NCI-H748 (cell line): ENCODE measurements at regions not wholly inside any gene's neighbourhood (a gene's known extent, or its start where the extent isn't known, plus 50 kb on each side); places are given as distances from the start of the nearest gene placed in this dataset.

ENCODE experiments used
- DNase-seq: peaks from one replicate; lab custom pipeline; 2025; ENCODE audit not compliant: unreplicated experiment; lab: John Stamatoyannopoulos, UW

DNA sequence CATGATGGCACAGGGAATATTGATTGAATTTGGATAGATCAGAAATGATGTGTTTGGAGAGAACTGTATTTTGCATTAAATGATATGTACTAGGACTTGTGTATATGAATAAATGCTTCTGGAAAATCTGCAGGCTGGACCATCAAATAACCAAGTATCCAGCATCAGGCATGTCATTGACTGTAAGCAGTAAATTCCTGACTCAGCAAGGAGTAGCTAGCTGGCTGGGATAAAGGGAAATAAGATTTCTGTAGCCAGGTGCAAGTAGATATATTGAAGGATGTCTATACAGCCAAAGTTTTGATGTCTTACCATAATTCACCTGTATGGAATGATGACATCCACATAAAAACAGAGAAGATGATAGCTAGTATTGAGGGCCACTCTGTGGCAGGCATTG is 809.6 kb downstream of the CDH11 start:
- no peak for DNase-seq

DNA sequence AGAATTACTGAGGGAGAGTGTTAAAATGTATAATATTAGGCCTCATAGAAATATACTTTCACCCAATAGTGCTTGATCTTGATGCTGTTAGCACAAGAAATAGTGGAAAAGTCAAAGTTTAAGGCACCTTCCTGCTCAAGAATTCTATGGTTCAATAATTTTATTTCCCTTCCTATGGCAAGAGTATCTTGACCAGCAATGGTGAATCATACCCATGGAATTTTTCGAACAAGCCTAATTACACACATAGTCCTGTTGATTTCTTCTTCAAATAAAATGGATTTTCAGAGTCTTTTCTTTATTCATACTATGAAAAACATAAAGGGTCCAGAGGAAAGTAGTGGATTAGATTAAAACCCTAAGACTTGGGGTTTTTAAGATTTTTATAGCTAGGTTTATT is 810.6 kb downstream of the CDH11 start:
- no peak for DNase-seq

DNA sequence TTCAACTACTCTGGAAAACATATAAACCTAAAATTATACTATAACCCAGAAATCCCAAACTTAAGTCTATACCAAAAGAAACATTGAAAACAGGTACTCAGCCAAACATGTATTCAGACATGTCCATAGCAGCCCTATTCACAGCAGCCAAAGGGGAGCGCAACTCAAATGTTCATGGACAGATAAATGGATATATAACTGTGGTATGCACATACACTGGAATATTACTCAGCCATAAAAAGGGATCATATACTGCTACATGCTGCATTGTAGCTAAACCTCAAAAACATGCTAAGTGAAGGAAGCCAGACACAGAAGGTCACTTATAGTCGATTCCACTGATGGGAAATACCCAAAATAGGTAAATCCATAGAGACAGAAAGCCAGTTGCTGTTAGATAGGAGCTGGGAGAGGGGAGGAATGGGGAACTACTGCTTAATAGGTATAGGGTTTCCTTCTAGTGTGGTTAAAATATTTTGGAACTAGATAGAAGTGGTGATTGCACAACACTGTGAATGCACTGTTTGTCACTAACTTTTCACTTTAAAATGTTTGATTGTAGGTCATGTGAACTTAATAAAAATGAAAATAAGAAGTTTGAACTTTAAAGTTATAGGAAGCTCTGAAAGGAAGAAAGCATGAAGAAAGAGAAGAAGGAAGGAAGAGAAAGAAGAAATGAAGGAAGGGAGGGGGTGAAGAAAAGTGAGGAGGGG is 812.3 kb downstream of the CDH11 start:
- no peak for DNase-seq

- DNase-seq: no peak
Observed at GRCh38 chr16:64308721-64309120, 813.1 kb downstream of the CDH11 start.

DNA sequence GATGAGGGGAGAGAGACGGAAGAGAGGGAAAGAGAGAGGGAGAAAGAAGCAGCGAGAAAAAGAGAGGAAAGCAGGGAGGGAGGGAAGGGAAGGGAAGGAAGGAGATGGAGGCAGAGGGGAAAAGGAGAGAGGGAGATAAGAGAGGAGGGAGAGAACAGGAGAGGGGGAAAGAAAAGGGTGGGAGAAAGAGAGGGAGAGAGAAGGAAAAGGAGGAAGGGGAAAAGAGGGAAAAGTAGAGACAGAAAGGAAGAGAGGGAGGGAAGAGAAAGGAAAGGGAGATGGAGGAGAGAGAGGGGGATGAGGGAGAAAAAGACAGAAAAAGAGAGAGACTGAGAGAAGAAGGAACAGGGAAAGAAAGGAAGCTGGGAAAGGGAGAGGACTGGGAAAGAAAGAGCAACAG is 814.4 kb downstream of the CDH11 start:
- DNase-seq: no peak

DNA sequence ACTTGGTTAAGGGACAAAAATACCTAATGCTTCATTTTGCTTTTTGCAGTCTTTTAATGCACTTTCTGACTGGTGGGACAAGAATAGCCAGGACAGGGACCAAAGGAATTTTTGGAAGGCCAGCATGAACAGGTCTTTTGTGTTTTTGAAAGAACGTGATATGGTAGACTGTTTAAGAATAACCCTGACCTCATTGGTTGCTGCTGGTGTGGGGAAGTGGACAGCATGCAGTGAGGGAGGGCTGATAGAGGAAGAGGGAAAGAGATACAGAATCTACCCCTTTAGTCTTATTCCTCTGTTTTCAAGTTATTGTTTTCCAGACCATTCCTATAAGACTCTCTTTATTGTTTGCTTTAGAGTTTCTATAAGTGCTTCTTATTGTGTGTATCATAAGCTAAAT is 816.2 kb downstream of the CDH11 start:
- peak; percentile 0 for DNase-seq

DNA sequence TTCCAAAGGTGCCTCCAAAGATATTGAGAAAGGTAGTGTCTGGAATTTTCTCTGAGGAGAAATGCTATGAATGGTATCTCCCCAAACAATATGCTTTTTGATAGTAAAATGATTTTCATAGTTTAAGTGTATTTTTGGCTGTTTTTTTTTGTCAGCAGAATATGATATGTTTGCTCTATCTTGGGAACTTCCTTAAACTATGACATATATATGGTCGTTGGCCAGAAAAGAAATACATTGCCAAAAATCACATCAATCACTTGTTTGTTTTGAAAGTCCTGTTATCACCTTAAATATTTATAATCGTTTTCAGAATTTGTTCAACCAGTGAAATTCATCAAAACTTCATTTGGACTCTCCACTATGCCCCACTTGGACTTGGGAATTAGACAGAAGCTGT is 816.9 kb downstream of the CDH11 start:
- DNase-seq: no peak

GRCh38 chr16:64304396-64304795 is 817.5 kb downstream of the CDH11 start:
- peak; percentile 87 for DNase-seq

DNA sequence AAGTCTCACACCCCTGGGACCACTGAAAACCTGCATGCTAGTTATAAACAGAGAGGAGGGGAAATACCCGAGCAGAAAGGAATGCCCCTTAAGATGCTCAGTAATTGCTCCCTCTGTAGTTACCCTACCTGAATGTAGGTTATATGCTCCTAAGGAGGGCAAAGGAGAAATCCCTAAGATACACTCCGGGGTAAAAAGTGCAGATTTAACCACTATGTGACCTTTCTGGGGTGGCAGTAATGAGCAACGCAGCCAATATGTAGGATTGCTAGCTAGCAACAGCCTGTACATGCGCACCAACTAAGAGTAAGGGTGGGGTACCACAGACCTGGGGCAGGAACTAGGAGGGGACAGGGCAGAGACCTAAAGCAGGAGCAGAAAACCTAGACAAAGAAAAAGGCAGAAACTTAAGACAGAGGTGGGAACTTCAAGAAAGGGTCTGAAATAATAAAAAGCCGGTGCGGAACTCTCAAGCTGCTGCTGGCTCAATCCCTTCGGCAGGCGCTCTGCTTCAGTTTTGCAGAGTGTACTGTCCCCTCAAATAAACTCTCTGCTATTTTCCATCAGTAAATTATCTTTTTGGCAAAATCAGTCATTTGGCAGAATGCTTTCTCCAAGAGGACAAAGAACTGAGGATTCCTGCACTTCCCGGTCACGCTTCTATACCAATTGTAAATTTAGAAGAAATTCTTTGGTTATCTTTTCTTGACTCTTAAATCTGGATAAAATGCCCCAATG is 823.8 kb downstream of the CDH11 start:
- DNase-seq: no peak

GRCh38 chr16:64295466-64295865 is 826.4 kb downstream of the CDH11 start:
- no peak for DNase-seq

GRCh38 chr16:64292953-64293352 is 828.9 kb downstream of the CDH11 start:
- no peak for DNase-seq

- DNase-seq: no peak
Observed at GRCh38 chr16:64292161-64292560, 829.7 kb downstream of the CDH11 start.

DNA sequence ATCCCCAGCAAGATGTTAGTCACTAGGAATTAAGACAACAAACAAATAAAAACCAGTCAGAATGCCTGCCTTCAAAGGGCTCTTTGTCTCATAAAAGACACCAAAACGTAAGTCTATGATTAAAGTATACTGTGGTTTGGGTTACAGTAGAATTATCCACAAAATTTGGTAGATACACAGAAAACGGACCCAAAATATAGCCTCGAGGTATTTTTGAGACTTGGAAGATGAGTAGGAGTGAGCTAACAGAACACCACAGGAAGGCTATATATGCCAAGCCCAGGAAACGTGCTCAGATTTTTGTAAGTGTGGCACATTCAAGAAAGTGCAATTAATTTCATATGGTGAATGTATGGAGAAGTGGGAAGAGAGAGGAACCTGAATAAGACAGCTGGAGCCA is 831.4 kb downstream of the CDH11 start:
- no peak for DNase-seq

DNA sequence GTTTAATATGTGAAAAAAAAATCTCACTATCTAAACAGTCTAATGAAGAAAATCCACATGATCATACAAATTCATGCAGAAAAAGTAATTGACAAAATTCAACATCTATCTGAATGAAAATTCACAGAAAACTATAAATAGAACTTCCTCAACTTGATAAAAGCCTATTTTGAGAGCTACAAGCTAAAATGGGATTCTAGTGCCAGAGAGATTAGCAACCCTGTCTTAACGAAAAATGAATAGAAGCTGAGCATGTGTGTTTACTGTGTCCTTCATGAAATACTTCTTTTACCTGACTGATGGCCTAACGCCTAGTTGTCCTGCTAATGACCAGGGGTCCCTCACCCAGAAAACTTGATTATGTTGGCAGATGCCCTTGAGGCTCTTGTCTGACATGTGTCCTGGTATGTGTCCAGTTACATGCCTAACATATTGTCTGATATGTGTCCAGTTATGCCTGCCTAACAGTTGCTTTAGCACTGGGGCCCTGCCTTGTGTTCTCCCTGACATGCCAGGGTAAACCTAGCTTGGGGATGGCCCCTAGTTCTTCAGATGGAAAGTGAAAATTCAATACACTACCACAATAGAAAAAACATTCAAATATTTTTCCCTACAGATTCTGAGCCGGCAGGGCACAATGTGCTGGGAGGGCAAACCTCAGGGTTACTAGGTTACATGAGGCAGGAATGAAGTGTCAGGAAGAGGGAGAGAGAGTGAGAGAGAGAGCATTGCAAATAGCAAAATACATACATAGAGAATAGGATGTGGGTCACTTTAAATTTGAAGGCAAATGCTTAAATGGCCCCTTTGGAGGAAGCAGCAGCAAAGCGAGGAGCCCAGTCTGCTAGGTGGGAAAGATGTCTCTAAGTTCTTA is 834.0 kb downstream of the CDH11 start:
- no peak for DNase-seq

GRCh38 chr16:64282181-64282580 is 839.7 kb downstream of the CDH11 start:
- no peak for DNase-seq

- no peak for DNase-seq
Observed at GRCh38 chr16:64280317-64280716, 841.5 kb downstream of the CDH11 start.

GRCh38 chr16:64278196-64278595 is 843.7 kb downstream of the CDH11 start:
- DNase-seq: no peak

DNA sequence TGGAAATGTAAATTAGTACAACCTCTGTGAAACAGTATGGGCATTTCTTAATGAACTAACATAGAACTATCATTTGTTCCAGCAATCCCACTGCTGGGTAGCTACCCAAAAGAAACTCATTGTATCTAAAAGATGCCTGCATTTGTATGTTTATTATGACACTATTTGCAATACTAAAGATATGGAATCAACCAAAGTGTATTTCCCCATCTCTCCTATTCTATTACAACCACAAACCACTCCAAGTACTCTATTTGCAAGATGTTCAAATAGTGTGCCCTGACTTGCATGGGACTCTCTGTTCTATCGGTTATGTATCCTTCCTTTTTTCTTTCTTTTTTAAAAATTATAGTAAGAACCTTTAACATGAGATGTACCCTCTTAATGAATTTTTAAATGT is 845.2 kb downstream of the CDH11 start:
- DNase-seq: no peak

DNA sequence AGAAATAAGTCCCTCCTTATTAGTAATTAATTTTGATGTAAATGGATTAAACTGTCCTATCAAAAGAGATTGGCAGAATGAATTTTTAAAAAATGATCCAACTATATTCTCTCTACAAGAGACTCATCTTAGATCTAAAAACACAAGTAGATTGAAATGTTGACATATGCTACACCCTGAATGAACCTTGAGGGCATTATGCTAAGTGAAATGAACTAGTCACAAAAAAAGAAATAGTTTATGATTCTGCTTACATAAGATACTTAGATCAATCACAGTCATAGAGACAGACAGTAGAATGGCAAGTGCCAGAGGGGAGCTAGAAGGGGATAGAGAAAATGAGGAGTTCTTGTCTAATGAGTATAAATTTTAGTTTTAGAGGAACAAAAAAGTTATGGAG is 849.8 kb downstream of the CDH11 start:
- no peak for DNase-seq

DNA sequence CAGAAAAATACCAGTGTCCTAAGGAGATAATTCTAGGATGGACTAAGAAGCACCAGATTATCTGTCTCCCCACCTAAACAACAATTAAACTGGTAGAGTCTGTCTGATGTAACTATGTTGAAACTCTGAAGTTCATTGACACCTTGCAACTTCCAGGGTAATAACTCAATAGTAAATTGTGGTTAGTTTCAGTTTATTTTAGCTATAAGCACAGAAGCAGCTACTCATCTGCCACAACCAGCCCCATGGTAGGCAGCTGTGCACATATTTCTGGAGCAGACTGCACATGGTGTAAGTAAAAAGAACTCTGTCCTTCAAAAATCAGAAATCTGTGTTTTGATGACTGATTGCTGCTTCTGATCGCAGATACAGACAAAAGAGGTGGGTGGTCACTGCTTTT is 852.1 kb downstream of the CDH11 start:
- DNase-seq: no peak

DNA sequence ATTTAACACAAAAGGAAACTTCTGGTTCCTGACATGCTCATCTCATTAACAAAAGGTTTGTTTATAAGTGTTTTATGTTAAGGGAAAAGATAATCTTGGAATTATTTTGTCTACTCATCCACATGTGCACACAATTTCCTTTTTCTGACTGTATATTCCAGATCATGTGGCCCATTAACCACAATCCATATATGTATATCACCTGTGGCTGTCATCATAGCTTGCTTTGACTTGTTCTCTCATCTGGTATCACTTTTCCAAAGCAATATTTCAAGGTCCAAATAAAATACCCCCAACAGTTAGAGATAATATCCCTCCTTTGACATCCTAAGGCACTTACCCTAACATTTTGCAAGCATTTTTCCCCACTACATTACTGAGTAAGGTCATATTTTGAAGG is 856.1 kb downstream of the CDH11 start:
- DNase-seq: no peak
